ENCODE measurements at regions not wholly inside any gene's neighbourhood (a gene's known extent, or its start where the extent isn't known, plus 50 kb on each side); places are given as distances from the start of the nearest gene placed in this dataset.
"Not testable (repeated sequence)": the region's sequence is repeated elsewhere in the genome, so short reads cannot be mapped to it uniquely, and the experiment has no call there.

- Histone ChIP-seq H3K27me3 (ENCODE audit: control insufficient read depth, insufficient read depth, low read length) (no peaks in the 10 kb centered on the region), H3K4me3 (ENCODE audit: low read depth, low read length) (no peak overlapping the region), H3K9ac (ENCODE audit: low read length) (no peak overlapping the region), H3K36me3 (ENCODE audit: control insufficient read depth, insufficient read depth, low read length) (no peaks in the 10 kb centered on the region), H3K4me1 (ENCODE audit: control insufficient read depth, insufficient read depth, low read length) (no peaks in the 10 kb centered on the region), H3K9me3 (ENCODE audit: control insufficient read depth, insufficient read depth, low read depth, low read length) (no peaks in the 10 kb centered on the region), H3K27ac (ENCODE audit: low read depth, low read length) (no peak overlapping the region)
Measured at GRCh38 chr7:145471883-145472282, 636.0 kb upstream of the TPK1 start.

GRCh38 chr7:145464287-145464686 lies 628.4 kb upstream of the TPK1 start:
- Histone ChIP-seq H3K4me1 (ENCODE audit: control insufficient read depth, insufficient read depth, low read length) (no peaks in the 10 kb centered on the region), H3K9ac (ENCODE audit: low read length) (no peak overlapping the region), H3K4me3 (ENCODE audit: low read depth, low read length) (no peak overlapping the region), H3K9me3 (ENCODE audit: control insufficient read depth, insufficient read depth, low read depth, low read length) (0 out of 2 replicates have a peak, but pooled peaks cover 8% of the 10 kb centered on the region), H3K36me3 (ENCODE audit: control insufficient read depth, insufficient read depth, low read length) (no peaks in the 10 kb centered on the region), H3K27ac (ENCODE audit: low read depth, low read length) (no peak overlapping the region), H3K27me3 (ENCODE audit: control insufficient read depth, insufficient read depth, low read length) (no peaks in the 10 kb centered on the region)

- Histone ChIP-seq H3K9me3 (ENCODE audit: control insufficient read depth, insufficient read depth, low read depth, low read length) (0 out of 2 replicates have a peak, but pooled peaks cover 8% of the 10 kb centered on the region), H3K27ac (ENCODE audit: low read depth, low read length) (no peak overlapping the region), H3K9ac (ENCODE audit: low read length) (no peak overlapping the region), H3K4me3 (ENCODE audit: low read depth, low read length) (no peak overlapping the region), H3K4me1 (ENCODE audit: control insufficient read depth, insufficient read depth, low read length) (no peaks in the 10 kb centered on the region), H3K36me3 (ENCODE audit: control insufficient read depth, insufficient read depth, low read length) (no peaks in the 10 kb centered on the region), H3K27me3 (ENCODE audit: control insufficient read depth, insufficient read depth, low read length) (no peaks in the 10 kb centered on the region)
Measured at GRCh38 chr7:145462463-145462862, 626.6 kb upstream of the TPK1 start.

- no peaks in the 10 kb centered on the region for H3K36me3 ChIP-seq (ENCODE audit: control insufficient read depth, insufficient read depth, low read length)
- H3K4me1 ChIP-seq (ENCODE audit: control insufficient read depth, insufficient read depth, low read length) = peaks cover 5% of the 10 kb centered on the region; the same call in 1 of the 2 replicates
- H3K9me3 ChIP-seq (ENCODE audit: control insufficient read depth, insufficient read depth, low read depth, low read length) = no peaks in the 10 kb centered on the region
- no peaks in the 10 kb centered on the region for H3K27me3 ChIP-seq (ENCODE audit: control insufficient read depth, insufficient read depth, low read length)
- H3K9ac ChIP-seq (ENCODE audit: low read length) = no peak overlapping the region
- H3K4me3 ChIP-seq (ENCODE audit: low read depth, low read length) = no peak overlapping the region
- no peak overlapping the region for H3K27ac ChIP-seq (ENCODE audit: low read depth, low read length)
Measured at GRCh38 chr7:145434811-145435210, 599.0 kb upstream of the TPK1 start.

GRCh38 chr7:145431834-145432233 lies 596.0 kb upstream of the TPK1 start:
- Histone ChIP-seq H3K9me3 (ENCODE audit: control insufficient read depth, insufficient read depth, low read depth, low read length) (no peaks in the 10 kb centered on the region), H3K9ac (ENCODE audit: low read length) (no peak overlapping the region), H3K4me1 (ENCODE audit: control insufficient read depth, insufficient read depth, low read length) (peaks cover 5% of the 10 kb centered on the region; the same call in 1 of the 2 replicates), H3K4me3 (ENCODE audit: low read depth, low read length) (no peak overlapping the region), H3K27me3 (ENCODE audit: control insufficient read depth, insufficient read depth, low read length) (no peaks in the 10 kb centered on the region), H3K27ac (ENCODE audit: low read depth, low read length) (no peak overlapping the region), H3K36me3 (ENCODE audit: control insufficient read depth, insufficient read depth, low read length) (no peaks in the 10 kb centered on the region)

- not testable (repeated sequence) for H3K36me3 ChIP-seq (ENCODE audit: control insufficient read depth, insufficient read depth, low read length); H3K4me3 ChIP-seq (ENCODE audit: low read depth, low read length)
Measured at GRCh38 chr7:145418481-145418880, 582.6 kb upstream of the TPK1 start.

GRCh38 chr7:145411066-145411465 lies 575.2 kb upstream of the TPK1 start:
- no peak overlapping the region for H3K4me3 ChIP-seq (ENCODE audit: low read depth, low read length)
- no peak overlapping the region for H3K9ac ChIP-seq (ENCODE audit: low read length)
- H3K4me1 ChIP-seq (ENCODE audit: control insufficient read depth, insufficient read depth, low read length) = no peaks in the 10 kb centered on the region
- H3K27me3 ChIP-seq (ENCODE audit: control insufficient read depth, insufficient read depth, low read length) = no peaks in the 10 kb centered on the region
- no peaks in the 10 kb centered on the region for H3K9me3 ChIP-seq (ENCODE audit: control insufficient read depth, insufficient read depth, low read depth, low read length)
- no peak overlapping the region for H3K27ac ChIP-seq (ENCODE audit: low read depth, low read length)
- no peaks in the 10 kb centered on the region for H3K36me3 ChIP-seq (ENCODE audit: control insufficient read depth, insufficient read depth, low read length)

More at GRCh38 chr7:145418481-145418880, 582.6 kb upstream of the TPK1 start:
- H3K4me1 ChIP-seq (ENCODE audit: control insufficient read depth, insufficient read depth, low read length); H3K27ac ChIP-seq (ENCODE audit: low read depth, low read length); H3K27me3 ChIP-seq (ENCODE audit: control insufficient read depth, insufficient read depth, low read length); H3K9ac ChIP-seq (ENCODE audit: low read length): not testable (repeated sequence)
- peaks cover 13% of the 10 kb centered on the region; the same call in 1 of the 2 replicates for H3K9me3 ChIP-seq (ENCODE audit: control insufficient read depth, insufficient read depth, low read depth, low read length)

- H3K27ac ChIP-seq (ENCODE audit: low read depth, low read length) = no peak overlapping the region
Measured at GRCh38 chr7:145398758-145399157, 562.9 kb upstream of the TPK1 start.

GRCh38 chr7:145394126-145394525 lies 558.3 kb upstream of the TPK1 start:
- no peaks in the 10 kb centered on the region for H3K4me1 ChIP-seq (ENCODE audit: control insufficient read depth, insufficient read depth, low read length)
- H3K9me3 ChIP-seq (ENCODE audit: control insufficient read depth, insufficient read depth, low read depth, low read length) = 0 out of 2 replicates have a peak, but pooled peaks cover 6% of the 10 kb centered on the region
- H3K36me3 ChIP-seq (ENCODE audit: control insufficient read depth, insufficient read depth, low read length) = no peaks in the 10 kb centered on the region
- no peaks in the 10 kb centered on the region for H3K27me3 ChIP-seq (ENCODE audit: control insufficient read depth, insufficient read depth, low read length)
- H3K27ac ChIP-seq (ENCODE audit: low read depth, low read length) = no peak overlapping the region
- H3K4me3 ChIP-seq (ENCODE audit: low read depth, low read length) = no peak overlapping the region
- H3K9ac ChIP-seq (ENCODE audit: low read length) = no peak overlapping the region

More at GRCh38 chr7:145398758-145399157, 562.9 kb upstream of the TPK1 start:
- H3K4me1 ChIP-seq (ENCODE audit: control insufficient read depth, insufficient read depth, low read length) = no peaks in the 10 kb centered on the region
- H3K4me3 ChIP-seq (ENCODE audit: low read depth, low read length) = no peak overlapping the region
- H3K9ac ChIP-seq (ENCODE audit: low read length) = no peak overlapping the region
- no peaks in the 10 kb centered on the region for H3K36me3 ChIP-seq (ENCODE audit: control insufficient read depth, insufficient read depth, low read length)
- peaks cover 6% of the 10 kb centered on the region; the same call in 1 of the 2 replicates for H3K9me3 ChIP-seq (ENCODE audit: control insufficient read depth, insufficient read depth, low read depth, low read length)
- H3K27me3 ChIP-seq (ENCODE audit: control insufficient read depth, insufficient read depth, low read length) = no peaks in the 10 kb centered on the region

- no peaks in the 10 kb centered on the region; the same call in 1 of the 2 replicates for H3K9me3 ChIP-seq (ENCODE audit: control insufficient read depth, insufficient read depth, low read depth, low read length)
Measured at GRCh38 chr7:145382762-145383161, 546.9 kb upstream of the TPK1 start.

GRCh38 chr7:145378197-145378596 lies 542.3 kb upstream of the TPK1 start:
- Histone ChIP-seq H3K27ac (ENCODE audit: low read depth, low read length) (no peak overlapping the region), H3K27me3 (ENCODE audit: control insufficient read depth, insufficient read depth, low read length) (no peaks in the 10 kb centered on the region), H3K9me3 (ENCODE audit: control insufficient read depth, insufficient read depth, low read depth, low read length) (no peaks in the 10 kb centered on the region), H3K4me1 (ENCODE audit: control insufficient read depth, insufficient read depth, low read length) (no peaks in the 10 kb centered on the region), H3K4me3 (ENCODE audit: low read depth, low read length) (no peak overlapping the region), H3K36me3 (ENCODE audit: control insufficient read depth, insufficient read depth, low read length) (no peaks in the 10 kb centered on the region), H3K9ac (ENCODE audit: low read length) (no peak overlapping the region)

More at GRCh38 chr7:145382762-145383161, 546.9 kb upstream of the TPK1 start:
- Histone ChIP-seq H3K9ac (ENCODE audit: low read length) (no peak overlapping the region), H3K27me3 (ENCODE audit: control insufficient read depth, insufficient read depth, low read length) (no peaks in the 10 kb centered on the region), H3K4me3 (ENCODE audit: low read depth, low read length) (no peak overlapping the region), H3K36me3 (ENCODE audit: control insufficient read depth, insufficient read depth, low read length) (no peaks in the 10 kb centered on the region), H3K27ac (ENCODE audit: low read depth, low read length) (no peak overlapping the region), H3K4me1 (ENCODE audit: control insufficient read depth, insufficient read depth, low read length) (no peaks in the 10 kb centered on the region)

Measured in HUES6 (cell line).